ENCODE measurements at regions not wholly inside any gene's neighbourhood (a gene's known extent, or its start where the extent isn't known, plus 50 kb on each side); places are given as distances from the start of the nearest gene placed in this dataset.

GRCh38 chr19:5282901-5283300 lies 57.7 kb downstream of the PTPRS start:
- TF ChIP-seq EZH2 (IDR thresholded peaks at IDR 0.05; ENCODE audit: borderline replicate concordance, insufficient read depth, low read depth, low read length, poor library complexity, severe bottlenecking), result no peak
- TF ChIP-seq CTCF (IDR thresholded peaks at IDR 0.05), result no peak
